A549 (cell line): ENCODE measurements at regions not wholly inside any gene's neighbourhood (a gene's known extent, or its start where the extent isn't known, plus 50 kb on each side); places are given as distances from the start of the nearest gene placed in this dataset.

ENCODE experiments used
- ATAC-seq, 2 experiments: fragments of 200-7000 bp in 1 of 2; fragments of >200 bp in 1 of 2; cut with Nextera tagmentation in 1 of 2; cut with Tn5 transposase in 1 of 2; 3 replicates each; pipeline versions ENCODE4 v1.8.0 to v1.9.1; 2018 to 2020; ENCODE audit warnings: mild to moderate bottlenecking in 1 of 2, moderate library complexity in 1 of 2
- CTCF ChIA-PET: fragments of 300-600 bp; sonication (Branson Sonifier 250); formaldehyde crosslinking; extraction: SDS; loops from one replicate; lab custom pipeline; 2021; ENCODE audit warnings: antibody characterized with exemption, inconsistent platforms; lab: Yijun Ruan, JAX
- POLR2A ChIA-PET: fragments of 350-600 bp; formaldehyde crosslinking; extraction: SDS; loops from one replicate; lab custom pipeline; 2021; ENCODE audit warnings: antibody characterized with exemption, inconsistent platforms; lab: Yijun Ruan, JAX
- DNase-seq, 2 experiments: peaks; one replicate each; pipeline versions ENCODE4 v3.0.0 to v3.0.0-alpha.2; 2011 to 2016; ENCODE audit warnings: low read depth in 1 of 2, low spot score in 1 of 2
- FAIRE-seq: peaks from 2 replicates; lab custom pipeline; 2011; peaks lifted over from hg19 to GRCh38; lab: Jason Lieb, UNC
- H3K27ac ChIP-seq, 2 experiments: fragments of >200 bp; sonication (Bioruptor Twin); formaldehyde crosslinking; 3 replicates each; pipeline ENCODE4 v1.5.1; 2016 to 2017
- H3K4me1 ChIP-seq: fragments of >200 bp; sonication (Bioruptor Twin); formaldehyde crosslinking; 3 replicates; pipeline ENCODE4 v1.6.1; 2016
- H3K4me2 ChIP-seq: fragments of >200 bp; sonication (Bioruptor Twin); formaldehyde crosslinking; 3 replicates; pipeline ENCODE4 v1.6.1; 2016
- H3K4me3 ChIP-seq: fragments of >200 bp; sonication (Bioruptor Twin); formaldehyde crosslinking; 3 replicates; pipeline ENCODE4 v1.5.1; 2016
- H3K9me3 ChIP-seq: fragments of >200 bp; sonication (Bioruptor Twin); formaldehyde crosslinking; 3 replicates; pipeline ENCODE4 v1.6.1; 2016
- CBX2 ChIP-seq: fragments of 200-600 bp; sonication (generic); IDR thresholded peaks from 2 replicates; pipeline ENCODE4 v1.6.1; 2016; ENCODE audit warnings: low read depth, mild to moderate bottlenecking, borderline replicate concordance
- CBX8 ChIP-seq: fragments of 200-600 bp; sonication (generic); IDR thresholded peaks from 2 replicates; pipeline ENCODE4 v1.6.1; 2016
- CEBPB ChIP-seq, 2 experiments: fragments of >200 bp in 1 of 2; sonication (Bioruptor Twin) in 1 of 2; formaldehyde crosslinking in 1 of 2; IDR thresholded peaks; 2 replicates each; pipeline ENCODE4 v1.6.1; 2012 to 2016
- CHD2 ChIP-seq: fragments of 150-350 bp; IDR thresholded peaks from 2 replicates; pipeline ENCODE4 v1.6.1; 2014; ENCODE audit warnings: low read length; ENCODE audit not compliant: partially characterized antibody
- CHD4 ChIP-seq: fragments of 200-600 bp; sonication (generic); IDR thresholded peaks from 2 replicates; pipeline ENCODE4 v1.6.1; 2016; ENCODE audit warnings: antibody characterized with exemption, mild to moderate bottlenecking, borderline replicate concordance
- EHMT2 ChIP-seq: fragments of 200-600 bp; sonication (generic); IDR thresholded peaks from 2 replicates; pipeline ENCODE4 v1.6.1; 2016; ENCODE audit warnings: antibody characterized with exemption, low read depth, mild to moderate bottlenecking, moderate library complexity
- GATA3 ChIP-seq: IDR thresholded peaks from 2 replicates; pipeline ENCODE4 v1.6.1; 2012; ENCODE audit warnings: borderline replicate concordance
- HDAC2 ChIP-seq: fragments of 200-600 bp; sonication (generic); IDR thresholded peaks from 2 replicates; pipeline ENCODE4 v1.6.1; 2016
- HEYL ChIP-seq: fragments of 250-450 bp; sonication (Bioruptor Pico); IDR thresholded peaks from 2 replicates; pipeline ENCODE4 v1.8.0; 2021; ENCODE audit warnings: mild to moderate bottlenecking, moderate library complexity
- KDM1A ChIP-seq: fragments of 200-600 bp; sonication (generic); IDR thresholded peaks from 2 replicates; pipeline ENCODE4 v1.6.1; 2016; ENCODE audit warnings: low read depth, mild to moderate bottlenecking
- MAX ChIP-seq: IDR thresholded peaks from 2 replicates; pipeline ENCODE4 v1.6.1; 2012
- MAZ ChIP-seq: fragments of 150-350 bp; IDR thresholded peaks from 2 replicates; pipeline ENCODE4 v1.6.1; 2014; ENCODE audit warnings: antibody characterized with exemption, low read depth, low read length, borderline replicate concordance
- NFE2L2 ChIP-seq: fragments of 150-350 bp; conservative IDR thresholded peaks from 2 replicates; pipeline ENCODE4 v1.6.1; 2014; ENCODE audit warnings: low read length
- NPAS2 ChIP-seq: fragments of 250-450 bp; sonication (Bioruptor Pico); IDR thresholded peaks from 2 replicates; pipeline ENCODE4 v1.8.0; 2022; ENCODE audit warnings: mild to moderate bottlenecking, moderate library complexity, borderline replicate concordance
- NR3C1 ChIP-seq: fragments of >200 bp; sonication (Bioruptor Twin); formaldehyde crosslinking; IDR thresholded peaks from 3 replicates; pipeline ENCODE4 v1.6.1; 2017
- PHF8 ChIP-seq: fragments of 200-600 bp; sonication (generic); IDR thresholded peaks from 2 replicates; pipeline ENCODE4 v1.6.1; 2016; ENCODE audit warnings: low read depth, mild to moderate bottlenecking, antibody characterized with exemption, moderate library complexity, borderline replicate concordance
- POLR2AphosphoS2 ChIP-seq: conservative IDR thresholded peaks from 2 replicates; pipeline ENCODE4 v1.6.1; 2012; ENCODE audit warnings: low read length, improper control_type of control experiment, inconsistent platforms
- RAD21 ChIP-seq, 2 experiments: fragments of >200 bp in 1 of 2; sonication (Bioruptor Twin) in 1 of 2; formaldehyde crosslinking in 1 of 2; IDR thresholded peaks in 1 of 2; conservative IDR thresholded peaks in 1 of 2; 2 replicates in 1 of 2; 3 replicates in 1 of 2; pipeline ENCODE4 v1.6.1; 2012 to 2018; ENCODE audit warnings: inconsistent platforms in 1 of 2
- RARB ChIP-seq: fragments of 250-450 bp; sonication (Bioruptor Pico); IDR thresholded peaks from 2 replicates; pipeline ENCODE4 v1.8.0; 2021; ENCODE audit warnings: mild to moderate bottlenecking, moderate library complexity
- RCOR1 ChIP-seq: fragments of 150-350 bp; IDR thresholded peaks from 2 replicates; pipeline ENCODE4 v1.6.1; 2014; ENCODE audit warnings: antibody characterized with exemption, low read length, low read depth
- WGBS: methylation state at CpG from one replicate; pipeline ENCODE4 v1.1.6; 2017; ENCODE audit errors: missing lambda C conversion rate; 5-methylcytosine and 5-hydroxymethylcytosine counted together
- TF ChIP-seq, protein P1 (sequence below): fragments of >200 bp; sonication (Bioruptor Twin); formaldehyde crosslinking; IDR thresholded peaks from 2 replicates; pipeline ENCODE4 v1.6.1; 2016
- TF ChIP-seq, protein P2 (sequence below): fragments of 250-450 bp; sonication (Bioruptor Pico); IDR thresholded peaks from 2 replicates; pipeline ENCODE4 v1.5.0; 2020; ENCODE audit warnings: low read depth, mild to moderate bottlenecking, moderate library complexity

DNA sequence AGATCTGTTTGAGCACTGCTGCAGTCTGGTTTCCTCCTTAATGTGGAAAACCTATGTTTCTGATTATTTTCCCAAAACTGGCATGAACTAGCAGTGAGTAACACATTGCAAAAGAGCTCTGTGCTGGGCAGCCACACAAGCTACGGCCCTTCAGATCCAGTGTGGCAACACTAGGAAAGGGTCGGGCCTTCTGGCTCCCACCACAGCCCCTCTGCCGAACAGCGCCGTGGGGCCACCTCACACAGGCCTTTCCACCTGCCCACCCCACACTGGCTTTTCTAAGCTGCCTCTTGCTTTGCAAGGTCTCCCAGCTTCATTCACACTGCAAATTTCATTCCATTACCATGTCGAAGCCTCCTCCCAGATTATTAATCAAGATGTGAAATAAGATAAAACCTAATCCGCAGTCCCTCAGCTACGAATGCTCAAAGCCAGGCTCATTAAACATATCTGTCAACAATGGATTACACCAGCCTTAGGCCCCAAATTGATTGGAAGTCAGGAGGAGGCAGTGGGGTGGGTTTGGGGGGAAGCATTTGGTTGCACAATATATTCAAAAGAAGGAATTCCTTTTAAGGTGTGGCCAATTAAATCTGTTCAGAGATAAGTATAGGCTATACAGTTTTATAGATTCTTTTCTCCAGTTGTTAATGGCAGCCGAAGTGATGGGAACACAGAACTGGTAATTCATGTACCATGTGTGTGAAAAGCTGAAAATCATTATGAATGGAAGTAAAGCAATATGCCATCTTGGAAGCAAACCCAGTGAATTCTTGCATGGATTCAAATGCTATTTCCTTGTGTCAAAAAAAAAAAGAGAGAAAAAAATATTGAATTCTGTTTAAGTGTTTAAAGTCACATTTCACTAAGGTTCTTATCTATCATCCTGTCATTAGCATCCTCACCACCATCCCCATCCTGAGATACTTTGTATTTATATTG, 223.7 kb downstream of the MTERF1 start:
- CTCF ChIA-PET, result no interaction called here
- 46% methylated on average over 9 of the region's 9 CpGs for WGBS
- no peaks in the 10 kb centered on the region for H3K4me1 ChIP-seq
- FAIRE-seq (no peak), ATAC-seq (no peak), DNase-seq (no peak)
- H3K27ac ChIP-seq, result no peak overlapping the region
- TF ChIP-seq CEBPB (IDR thresholded peaks at IDR 0.05) (no peak), RCOR1 (no peak)
- POLR2A ChIA-PET, result no interaction called here
- H3K9me3 ChIP-seq, result no peaks in the 10 kb centered on the region
- no peak overlapping the region for H3K4me2 ChIP-seq
- H3K4me3 ChIP-seq, result no peak overlapping the region

GRCh38 chr7:91657483-91658071, 222.9 kb downstream of the MTERF1 start:
- no peak for TF ChIP-seq RAD21 (conservative IDR thresholded peaks at IDR 0.05 in 1 of 2, IDR thresholded peaks at IDR 0.05 in 1 of 2)
- no peak for TF ChIP-seq CBX2
- TF ChIP-seq PHF8, result no peak
- TF ChIP-seq EHMT2, result no peak
- no peak for TF ChIP-seq GATA3
- TF ChIP-seq RARB (CRISPR knock-in tag), result no peak
- TF ChIP-seq, protein P1, sequence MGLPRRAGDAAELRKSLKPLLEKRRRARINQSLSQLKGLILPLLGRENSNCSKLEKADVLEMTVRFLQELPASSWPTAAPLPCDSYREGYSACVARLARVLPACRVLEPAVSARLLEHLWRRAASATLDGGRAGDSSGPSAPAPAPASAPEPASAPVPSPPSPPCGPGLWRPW, result no peak
- TF ChIP-seq, protein P2, sequence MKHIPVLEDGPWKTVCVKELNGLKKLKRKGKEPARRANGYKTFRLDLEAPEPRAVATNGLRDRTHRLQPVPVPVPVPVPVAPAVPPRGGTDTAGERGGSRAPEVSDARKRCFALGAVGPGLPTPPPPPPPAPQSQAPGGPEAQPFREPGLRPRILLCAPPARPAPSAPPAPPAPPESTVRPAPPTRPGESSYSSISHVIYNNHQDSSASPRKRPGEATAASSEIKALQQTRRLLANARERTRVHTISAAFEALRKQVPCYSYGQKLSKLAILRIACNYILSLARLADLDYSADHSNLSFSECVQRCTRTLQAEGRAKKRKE (CRISPR knock-in tag), result no peak
- TF ChIP-seq HDAC2, result no peak
- TF ChIP-seq CHD2, result no peak
- no peak for TF ChIP-seq MAX
- DNase-seq (peak in 1 of 2 experiments; percentile 3), ATAC-seq (no peak), FAIRE-seq (no peak)
- Histone ChIP-seq H3K9me3 (no peaks in the 10 kb centered on the region), H3K4me2 (no peak overlapping the region), H3K27ac (no peak overlapping the region), H3K4me3 (no peak overlapping the region), H3K4me1 (no peaks in the 10 kb centered on the region)
- CTCF ChIA-PET, result no interaction called here
- POLR2A ChIA-PET, result no interaction called here
- WGBS, result 27% methylated on average over 3 of the region's 3 CpGs

DNA sequence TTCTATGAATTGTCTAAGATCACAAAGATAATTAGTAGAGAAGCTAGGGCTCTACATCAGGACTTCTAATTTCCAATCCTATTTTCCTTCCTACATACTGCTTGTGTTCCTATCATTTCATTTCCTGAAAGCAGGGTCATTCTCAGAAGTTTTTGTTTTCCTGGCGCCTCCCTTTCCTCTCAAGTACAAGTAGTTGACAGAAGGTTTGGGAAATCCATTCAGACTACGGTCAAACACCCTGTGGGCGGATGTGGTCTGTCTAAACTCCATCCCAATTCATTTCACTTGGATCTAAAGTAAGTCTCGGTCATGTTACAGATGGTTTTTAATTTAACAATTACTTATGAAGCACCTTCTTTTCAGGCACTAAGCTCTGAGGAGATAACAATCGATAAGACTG, 221.4 kb downstream of the MTERF1 start:
- POLR2A ChIA-PET, result no interaction called here
- WGBS, result 22% methylated on average over 5 of the region's 5 CpGs
- no peak for ATAC-seq
- CTCF ChIA-PET, result no interaction called here
- no peak for DNase-seq
- no peak overlapping the region for H3K4me3 ChIP-seq
- TF ChIP-seq CHD4, result no peak
- TF ChIP-seq NR3C1, result no peak
- no peak for TF ChIP-seq NFE2L2
- no peak for TF ChIP-seq KDM1A
- TF ChIP-seq CHD2, result no peak
- TF ChIP-seq POLR2AphosphoS2, result no peak
- no peak for TF ChIP-seq HEYL
- no peak for TF ChIP-seq NPAS2 (CRISPR knock-in tag)
- no peak for TF ChIP-seq CBX8
- no peak for TF ChIP-seq MAX
- TF ChIP-seq MAZ, result no peak
- H3K9me3 ChIP-seq, result no peaks in the 10 kb centered on the region
- no peaks in the 10 kb centered on the region for H3K4me1 ChIP-seq
- H3K27ac ChIP-seq, result no peak overlapping the region
- H3K4me2 ChIP-seq, result no peak overlapping the region
- FAIRE-seq, result no peak
